ENCODE measurements at regions not wholly inside any gene's neighbourhood (a gene's known extent, or its start where the extent isn't known, plus 50 kb on each side); places are given as distances from the start of the nearest gene placed in this dataset.

- Mint-ChIP-seq H3K9me3 (peaks cover 59% of the 10 kb centered on the region), H3K27ac (no peak overlapping the region), H3K4me1 (peaks cover 60% of the 10 kb centered on the region), H3K27me3 (ENCODE audit: low read depth, poor library complexity) (peaks cover 7% of the 10 kb centered on the region), H3K4me3 (no peak overlapping the region), H3K36me3 (ENCODE audit: low read depth) (peaks cover 18% of the 10 kb centered on the region)
- DNase-seq = no peak
- TF ChIP-seq, protein P1, sequence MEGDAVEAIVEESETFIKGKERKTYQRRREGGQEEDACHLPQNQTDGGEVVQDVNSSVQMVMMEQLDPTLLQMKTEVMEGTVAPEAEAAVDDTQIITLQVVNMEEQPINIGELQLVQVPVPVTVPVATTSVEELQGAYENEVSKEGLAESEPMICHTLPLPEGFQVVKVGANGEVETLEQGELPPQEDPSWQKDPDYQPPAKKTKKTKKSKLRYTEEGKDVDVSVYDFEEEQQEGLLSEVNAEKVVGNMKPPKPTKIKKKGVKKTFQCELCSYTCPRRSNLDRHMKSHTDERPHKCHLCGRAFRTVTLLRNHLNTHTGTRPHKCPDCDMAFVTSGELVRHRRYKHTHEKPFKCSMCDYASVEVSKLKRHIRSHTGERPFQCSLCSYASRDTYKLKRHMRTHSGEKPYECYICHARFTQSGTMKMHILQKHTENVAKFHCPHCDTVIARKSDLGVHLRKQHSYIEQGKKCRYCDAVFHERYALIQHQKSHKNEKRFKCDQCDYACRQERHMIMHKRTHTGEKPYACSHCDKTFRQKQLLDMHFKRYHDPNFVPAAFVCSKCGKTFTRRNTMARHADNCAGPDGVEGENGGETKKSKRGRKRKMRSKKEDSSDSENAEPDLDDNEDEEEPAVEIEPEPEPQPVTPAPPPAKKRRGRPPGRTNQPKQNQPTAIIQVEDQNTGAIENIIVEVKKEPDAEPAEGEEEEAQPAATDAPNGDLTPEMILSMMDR (IDR thresholded peaks at IDR 0.05) = no peak
These were observed 51.9 kb upstream of the COMTD1 start for GRCh38 chr10:75287697-75288096.

DNA sequence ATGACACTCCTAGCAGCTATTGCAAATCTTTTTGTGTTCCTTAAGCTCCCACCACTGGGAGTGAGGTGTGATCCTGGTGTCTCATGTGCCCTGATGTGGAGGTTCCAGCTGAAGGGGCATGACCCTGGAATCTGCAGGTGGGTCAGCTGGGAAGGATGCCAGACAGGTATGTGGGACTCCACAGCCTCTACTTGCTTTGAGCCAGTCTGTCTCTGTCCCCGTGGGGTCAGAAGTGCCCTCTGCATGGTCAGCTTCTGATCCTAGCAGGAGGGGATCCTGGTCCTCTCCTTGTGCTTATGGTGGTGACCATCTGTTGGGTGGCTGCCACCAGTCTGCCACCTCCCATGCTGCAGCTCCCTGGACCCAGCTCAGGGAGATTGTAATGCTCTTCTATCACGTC is 51.1 kb upstream of the COMTD1 start:
- Mint-ChIP-seq H3K4me3 (no peak overlapping the region), H3K9me3 (peaks cover 59% of the 10 kb centered on the region), H3K27ac (no peak overlapping the region), H3K36me3 (ENCODE audit: low read depth) (peaks cover 18% of the 10 kb centered on the region), H3K4me1 (peaks cover 60% of the 10 kb centered on the region), H3K27me3 (ENCODE audit: low read depth, poor library complexity) (peaks cover 7% of the 10 kb centered on the region)
- DNase-seq = no peak
- TF ChIP-seq, protein P1 (IDR thresholded peaks at IDR 0.05) = no peak

Data from nephron progenitor cell (in vitro differentiated cells).